HCT116 (cell line): ENCODE measurements at regions not wholly inside any gene's neighbourhood (a gene's known extent, or its start where the extent isn't known, plus 50 kb on each side); places are given as distances from the start of the nearest gene placed in this dataset.

Experiments
- EZH2 ChIP-seq: fragments of 200-600 bp; sonication (generic); IDR thresholded peaks from 2 replicates; pipeline ENCODE4 v1.6.1; 2017; ENCODE audit warnings: antibody characterized with exemption, mixed run types
- POLR2A ChIP-seq: IDR thresholded peaks from 2 replicates; pipeline ENCODE4 v1.7.0; 2011; ENCODE audit warnings: borderline replicate concordance; ENCODE audit not compliant: insufficient read depth, insufficient read length; ENCODE audit errors: extremely low read depth
- RAD21 ChIP-seq: IDR thresholded peaks from 2 replicates; pipeline ENCODE4 v1.6.1; 2012; ENCODE audit warnings: low read depth, mild to moderate bottlenecking

GRCh38 chr17:72474719-72475477 is 354.1 kb downstream of the SOX9 start:
- TF ChIP-seq POLR2A (no peak), RAD21 (no peak), EZH2 (no peak)
